ENCODE measurements at regions not wholly inside any gene's neighbourhood (a gene's known extent, or its start where the extent isn't known, plus 50 kb on each side); places are given as distances from the start of the nearest gene placed in this dataset.

DNA sequence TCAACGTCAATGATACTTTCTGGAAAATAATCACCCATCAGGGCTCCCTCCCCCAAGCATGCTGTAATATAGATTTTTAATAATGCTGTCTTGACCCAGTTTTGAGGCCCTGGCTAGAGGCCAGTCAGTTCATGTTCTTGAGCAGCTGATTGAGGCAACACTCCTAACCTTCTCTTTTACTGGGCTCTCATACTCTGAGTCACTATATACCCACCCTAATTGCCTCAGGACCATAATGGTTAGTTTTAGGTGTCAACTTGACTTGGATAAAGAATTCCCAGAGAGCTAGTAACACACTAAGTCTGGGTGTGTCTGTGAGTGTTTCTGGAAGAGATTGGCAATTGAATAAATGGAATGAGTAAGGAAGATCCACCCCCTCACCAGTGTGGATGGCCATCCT lies 527.0 kb upstream of the ATP2B1 start:
- Histone ChIP-seq H3K27ac (no peak overlapping the region), H3K9me3 (no peaks in the 10 kb centered on the region), H3K36me3 (no peaks in the 10 kb centered on the region), H3K27me3 (no peaks in the 10 kb centered on the region), H3K4me3 (no peak overlapping the region), H3K4me1 (no peaks in the 10 kb centered on the region)
- TF ChIP-seq, protein P1, sequence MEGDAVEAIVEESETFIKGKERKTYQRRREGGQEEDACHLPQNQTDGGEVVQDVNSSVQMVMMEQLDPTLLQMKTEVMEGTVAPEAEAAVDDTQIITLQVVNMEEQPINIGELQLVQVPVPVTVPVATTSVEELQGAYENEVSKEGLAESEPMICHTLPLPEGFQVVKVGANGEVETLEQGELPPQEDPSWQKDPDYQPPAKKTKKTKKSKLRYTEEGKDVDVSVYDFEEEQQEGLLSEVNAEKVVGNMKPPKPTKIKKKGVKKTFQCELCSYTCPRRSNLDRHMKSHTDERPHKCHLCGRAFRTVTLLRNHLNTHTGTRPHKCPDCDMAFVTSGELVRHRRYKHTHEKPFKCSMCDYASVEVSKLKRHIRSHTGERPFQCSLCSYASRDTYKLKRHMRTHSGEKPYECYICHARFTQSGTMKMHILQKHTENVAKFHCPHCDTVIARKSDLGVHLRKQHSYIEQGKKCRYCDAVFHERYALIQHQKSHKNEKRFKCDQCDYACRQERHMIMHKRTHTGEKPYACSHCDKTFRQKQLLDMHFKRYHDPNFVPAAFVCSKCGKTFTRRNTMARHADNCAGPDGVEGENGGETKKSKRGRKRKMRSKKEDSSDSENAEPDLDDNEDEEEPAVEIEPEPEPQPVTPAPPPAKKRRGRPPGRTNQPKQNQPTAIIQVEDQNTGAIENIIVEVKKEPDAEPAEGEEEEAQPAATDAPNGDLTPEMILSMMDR (IDR thresholded peaks at IDR 0.05): no peak
- TF ChIP-seq EP300 (IDR thresholded peaks at IDR 0.05) (no peak), POLR2AphosphoS5 (IDR thresholded peaks at IDR 0.05) (no peak), POLR2A (IDR thresholded peaks at IDR 0.05) (no peak)
- intact Hi-C loops (cut with DNase I): no loop called here
- no peak for DNase-seq
- WGBS, 2 donors: 82 to 89% methylated on average over 1 of the region's 1 CpG

DNA sequence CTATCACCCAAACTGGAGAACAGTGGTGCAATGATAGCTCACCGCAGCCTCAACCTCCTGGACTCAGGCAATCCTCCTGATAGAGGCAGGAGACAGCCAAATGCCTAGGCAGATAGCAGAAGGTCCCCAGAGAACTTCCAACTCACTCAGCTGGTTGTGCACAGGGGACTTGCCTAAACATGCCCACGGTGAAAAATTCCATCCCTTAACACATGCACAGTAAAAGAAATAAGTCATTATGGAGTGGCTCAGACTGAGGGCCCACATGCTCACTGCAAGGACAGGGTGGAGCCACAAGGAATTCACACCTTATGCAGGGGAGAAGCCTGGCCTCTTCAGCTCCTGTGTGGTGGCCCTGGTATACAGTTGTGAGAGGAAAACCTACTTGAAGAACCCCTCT lies 525.8 kb upstream of the ATP2B1 start:
- H3K36me3 ChIP-seq: no peaks in the 10 kb centered on the region
- no peak overlapping the region for H3K27ac ChIP-seq
- no peaks in the 10 kb centered on the region for H3K4me1 ChIP-seq
- H3K27me3 ChIP-seq: no peaks in the 10 kb centered on the region
- no peaks in the 10 kb centered on the region for H3K9me3 ChIP-seq
- intact Hi-C loops (cut with DNase I): no loop called here
- no peak overlapping the region for H3K4me3 ChIP-seq
- DNase-seq: no peak
- TF ChIP-seq, protein P1 (IDR thresholded peaks at IDR 0.05): no peak
- TF ChIP-seq POLR2AphosphoS5 (IDR thresholded peaks at IDR 0.05): no peak
- no peak for TF ChIP-seq POLR2A (IDR thresholded peaks at IDR 0.05)
- TF ChIP-seq EP300 (IDR thresholded peaks at IDR 0.05): no peak
- WGBS, 2 donors: 87 to 92% methylated on average over 2 of the region's 2 CpGs

DNA sequence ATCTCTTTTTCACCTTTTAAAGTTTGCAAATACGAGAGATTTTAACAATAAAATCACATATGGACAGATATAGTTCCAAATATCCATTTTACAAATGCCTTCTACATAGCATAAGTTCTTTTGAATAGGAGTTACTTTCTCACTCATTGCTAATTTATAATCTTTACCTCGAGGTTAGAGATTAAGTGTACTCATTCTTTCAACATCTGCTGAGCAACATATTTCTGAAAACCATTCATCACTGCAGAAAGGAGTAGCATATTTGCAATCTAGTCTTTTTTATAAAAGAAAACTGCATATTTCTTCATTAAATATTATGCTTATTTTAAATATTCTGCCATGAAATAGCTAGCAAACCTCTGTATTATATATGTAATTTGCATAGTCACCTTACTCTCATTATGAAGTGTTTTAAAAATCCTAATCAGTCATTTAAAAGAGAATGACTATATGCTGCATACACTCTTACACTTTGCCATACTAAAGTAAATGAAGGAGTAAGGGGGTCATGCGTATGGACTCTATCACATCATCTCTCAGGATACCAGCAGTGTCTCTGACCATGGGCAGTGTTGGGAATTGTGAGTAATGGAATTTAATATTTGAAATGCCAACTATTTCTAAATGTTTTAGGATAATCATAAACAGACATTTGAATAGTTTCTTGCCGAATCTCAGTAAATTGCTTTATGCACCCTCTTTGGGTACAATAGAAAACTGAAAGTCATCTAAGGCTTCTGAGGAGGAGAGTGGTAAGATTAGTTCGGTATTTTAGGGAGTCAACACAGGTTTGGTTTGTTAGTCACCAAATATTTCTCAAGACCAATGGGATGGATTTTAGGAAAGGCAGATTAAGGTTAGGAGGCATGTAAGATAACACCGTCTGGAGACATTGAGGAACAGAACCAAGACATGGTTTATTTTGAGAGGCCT lies 524.8 kb upstream of the ATP2B1 start:
- Histone ChIP-seq H3K27me3 (no peaks in the 10 kb centered on the region), H3K4me1 (no peaks in the 10 kb centered on the region), H3K9me3 (no peaks in the 10 kb centered on the region), H3K36me3 (no peaks in the 10 kb centered on the region), H3K4me3 (no peak overlapping the region), H3K27ac (no peak overlapping the region)
- WGBS, 2 donors: 86 to 87% methylated on average over 6 of the region's 6 CpGs
- intact Hi-C loops (cut with DNase I): no loop called here
- TF ChIP-seq, protein P1 (IDR thresholded peaks at IDR 0.05): no peak
- no peak for TF ChIP-seq EP300 (IDR thresholded peaks at IDR 0.05)
- DNase-seq: no peak

DNA sequence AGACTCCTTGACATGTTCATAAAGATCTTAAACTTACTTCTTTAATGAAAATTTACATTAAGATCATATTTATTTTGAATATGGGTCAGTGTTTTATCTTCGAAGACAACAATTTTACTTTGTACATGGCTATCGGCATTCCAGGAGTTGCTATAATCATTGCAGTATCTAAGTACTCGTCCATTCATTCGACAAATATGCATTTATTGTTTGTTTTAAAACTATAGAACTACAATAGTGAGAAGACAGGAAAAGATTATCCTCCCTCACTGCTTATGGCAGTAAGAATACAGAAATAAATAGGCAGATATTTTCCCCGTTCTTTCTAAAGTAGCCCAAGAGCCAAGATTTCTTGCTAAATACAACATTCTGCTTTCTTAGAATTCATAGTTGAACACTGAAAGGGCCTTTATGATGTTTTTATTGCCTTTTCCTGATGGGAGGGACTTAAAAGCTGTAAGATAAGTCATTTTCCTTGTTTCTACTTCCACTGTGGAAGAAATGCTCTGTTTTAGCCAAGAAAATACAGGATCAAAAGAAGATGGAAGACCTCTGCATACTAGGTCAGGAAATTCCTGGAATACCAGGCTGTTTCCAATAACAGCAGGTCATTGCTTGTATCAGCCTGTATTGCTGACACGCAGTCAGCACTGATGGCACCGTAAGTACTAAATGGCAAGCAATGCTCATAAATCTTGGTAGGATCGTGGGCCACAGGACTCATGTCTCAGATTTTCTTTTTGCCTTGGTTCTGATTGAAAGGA lies 521.0 kb upstream of the ATP2B1 start:
- intact Hi-C loops (cut with DNase I): no loop called here
- Histone ChIP-seq H3K9me3 (no peaks in the 10 kb centered on the region), H3K27ac (no peak overlapping the region), H3K4me3 (no peak overlapping the region), H3K4me1 (no peaks in the 10 kb centered on the region), H3K27me3 (no peaks in the 10 kb centered on the region), H3K36me3 (no peaks in the 10 kb centered on the region)
- no peak for DNase-seq
- WGBS, 2 donors: 46 to 70% methylated on average over 8 of the region's 8 CpGs
- no peak for TF ChIP-seq EP300 (IDR thresholded peaks at IDR 0.05)
- TF ChIP-seq, protein P1 (IDR thresholded peaks at IDR 0.05): no peak
- TF ChIP-seq POLR2A (IDR thresholded peaks at IDR 0.05): no peak
- no peak for TF ChIP-seq POLR2AphosphoS5 (IDR thresholded peaks at IDR 0.05)

Measured in sigmoid colon (tissue), 6 donors.